ENCODE measurements at regions not wholly inside any gene's neighbourhood (a gene's known extent, or its start where the extent isn't known, plus 50 kb on each side); places are given as distances from the start of the nearest gene placed in this dataset.

GRCh38 chr9:87824216-87824875 lies 58.3 kb upstream of the SPATA31E1 start:
- no peak for DNase-seq

- no peak for DNase-seq
Observed at GRCh38 chr9:87824886-87825285, 57.8 kb upstream of the SPATA31E1 start.

- no peak for DNase-seq
Observed at GRCh38 chr9:87826331-87826730, 56.3 kb upstream of the SPATA31E1 start.

- DNase-seq, result no peak
Observed at GRCh38 chr9:87827341-87827740, 55.3 kb upstream of the SPATA31E1 start.

GRCh38 chr9:87829756-87830155 lies 52.9 kb upstream of the SPATA31E1 start:
- no peak for DNase-seq

GRCh38 chr9:87830446-87830845 lies 52.2 kb upstream of the SPATA31E1 start:
- DNase-seq, result no peak

GRCh38 chr9:87831159-87831558 lies 51.5 kb upstream of the SPATA31E1 start:
- no peak for DNase-seq
